ENCODE measurements at regions not wholly inside any gene's neighbourhood (a gene's known extent, or its start where the extent isn't known, plus 50 kb on each side); places are given as distances from the start of the nearest gene placed in this dataset.

GRCh38 chr9:2465516-2465915 lies 156.1 kb upstream of the VLDLR start:
- DNase-seq, result no peak

- no peak for DNase-seq
Measured at GRCh38 chr9:2465921-2466460, 155.6 kb upstream of the VLDLR start.

GRCh38 chr9:2466703-2467102 lies 154.9 kb upstream of the VLDLR start:
- no peak for DNase-seq

- peak; percentile 30 for DNase-seq
Measured at GRCh38 chr9:2469681-2470221, 151.8 kb upstream of the VLDLR start.

GRCh38 chr9:2473681-2474080 lies 147.9 kb upstream of the VLDLR start:
- no peak for DNase-seq

- DNase-seq, result no peak
Measured at GRCh38 chr9:2477755-2478154, 143.8 kb upstream of the VLDLR start.

- DNase-seq, result no peak
Measured at GRCh38 chr9:2478421-2478820, 143.2 kb upstream of the VLDLR start.

GRCh38 chr9:2479056-2479565 lies 142.5 kb upstream of the VLDLR start:
- no peak for DNase-seq

GRCh38 chr9:2480255-2480837 lies 141.2 kb upstream of the VLDLR start:
- DNase-seq, result no peak

- no peak for DNase-seq
Measured at GRCh38 chr9:2481216-2481615, 140.4 kb upstream of the VLDLR start.

GRCh38 chr9:2486988-2487387 lies 134.6 kb upstream of the VLDLR start:
- no peak for DNase-seq

- DNase-seq, result peak; percentile 23
Measured at GRCh38 chr9:2489838-2490314, 131.7 kb upstream of the VLDLR start.

GRCh38 chr9:2492161-2492560 lies 129.4 kb upstream of the VLDLR start:
- DNase-seq, result no peak

- no peak for DNase-seq
Measured at GRCh38 chr9:2493109-2493508, 128.5 kb upstream of the VLDLR start.

GRCh38 chr9:2493529-2493928 lies 128.1 kb upstream of the VLDLR start:
- DNase-seq, result no peak

GRCh38 chr9:2494562-2494961 lies 127.0 kb upstream of the VLDLR start:
- no peak for DNase-seq

GRCh38 chr9:2495221-2496005 lies 126.2 kb upstream of the VLDLR start:
- DNase-seq, result no peak

GRCh38 chr9:2496169-2496568 lies 125.4 kb upstream of the VLDLR start:
- DNase-seq, result no peak

GRCh38 chr9:2496934-2497333 lies 124.7 kb upstream of the VLDLR start:
- DNase-seq, result no peak

GRCh38 chr9:2497666-2498400 lies 123.8 kb upstream of the VLDLR start:
- DNase-seq, result no peak

- no peak for DNase-seq
Measured at GRCh38 chr9:2502210-2502609, 119.4 kb upstream of the VLDLR start.

- DNase-seq, result no peak
Measured at GRCh38 chr9:2502760-2503159, 118.8 kb upstream of the VLDLR start.

GRCh38 chr9:2506321-2506720 lies 115.3 kb upstream of the VLDLR start:
- no peak for DNase-seq

Measured in retina (tissue), 1 donor.